ENCODE measurements at regions not wholly inside any gene's neighbourhood (a gene's known extent, or its start where the extent isn't known, plus 50 kb on each side); places are given as distances from the start of the nearest gene placed in this dataset.

DNA sequence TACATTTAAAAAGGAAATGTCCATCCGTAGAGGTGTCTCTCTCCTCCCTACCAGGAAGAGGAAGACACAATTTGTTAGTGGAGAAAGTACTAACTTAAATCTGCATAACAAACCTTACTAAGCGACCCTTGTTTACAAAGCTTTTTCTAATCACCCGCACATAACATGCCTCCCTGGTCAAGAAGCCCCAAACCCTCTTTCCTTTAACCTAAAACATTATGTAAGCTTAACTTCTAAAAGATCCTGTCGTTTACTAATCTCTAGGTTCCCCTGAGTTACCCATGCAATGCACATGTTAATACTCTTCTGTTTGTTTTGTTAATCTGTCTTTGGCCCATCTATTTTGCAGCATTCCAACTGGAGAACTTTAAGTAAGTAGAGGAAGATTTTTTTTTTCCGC is 630.3 kb upstream of the NRXN1 start:
- no peaks in the 10 kb centered on the region for H3K9me2 ChIP-seq (ENCODE audit: insufficient read depth)

DNA sequence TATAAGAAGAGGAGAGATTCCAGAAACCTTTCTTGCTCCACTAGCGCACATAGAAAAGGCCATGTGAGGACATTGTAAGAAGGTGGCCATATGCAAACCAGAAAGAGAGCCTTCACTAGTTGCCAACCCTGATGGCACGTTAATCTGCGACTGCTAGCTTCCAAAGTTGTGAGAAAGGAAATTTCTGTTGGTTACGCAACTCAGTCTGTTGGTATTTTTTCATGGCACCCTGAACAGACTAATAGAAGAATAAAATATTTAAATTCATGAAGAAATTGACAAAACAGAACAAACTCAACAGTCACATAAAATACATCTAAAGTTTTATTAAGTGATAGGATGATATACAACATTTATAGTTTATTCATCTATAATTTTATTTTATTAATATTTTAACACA is 625.9 kb upstream of the NRXN1 start:
- Histone ChIP-seq H3K9ac (no peak overlapping the region), H3K27ac (no peak overlapping the region), H3F3A (ENCODE audit: insufficient read depth) (no peaks in the 10 kb centered on the region), H3K27me3 (replicated peaks; ENCODE audit: insufficient read depth) (no peaks in the 10 kb centered on the region), H3K9me2 (ENCODE audit: insufficient read depth) (no peaks in the 10 kb centered on the region), H3K4me2 (ENCODE audit: unreplicated experiment) (no peak overlapping the region), H3K4me3 (no peak overlapping the region), H4K20me1 (ENCODE audit: insufficient read depth) (no peaks in the 10 kb centered on the region), H2AFZ (no peak overlapping the region), H3K9me3 (ENCODE audit: low read depth) (no peaks in the 10 kb centered on the region), H3K79me2 (ENCODE audit: insufficient read depth) (no peaks in the 10 kb centered on the region), H3K36me3 (ENCODE audit: low read depth) (no peaks in the 10 kb centered on the region), H3K4me1 (ENCODE audit: insufficient read depth) (no peaks in the 10 kb centered on the region)
- in situ Hi-C loops (cut with MboI), result no loop called here
- TF ChIP-seq EZH2 (IDR thresholded peaks at IDR 0.05; ENCODE audit: insufficient read depth, poor library complexity, severe bottlenecking), result no peak
- no peak for TF ChIP-seq EZH2phosphoT487 (IDR thresholded peaks at IDR 0.05; ENCODE audit: insufficient read depth, low read depth)
- 32 to 37% methylated on average over 4 of the region's 4 CpGs for WGBS, 2 experiments (ENCODE audit: low coverage in 1 of 2, low lambda C conversion rate in 2 of 2, missing lambda C conversion rate in 2 of 2)
- DNase-seq, result no peak

More for the DNA sequence above, 630.3 kb upstream of the NRXN1 start:
- in situ Hi-C loops (cut with MboI), result no loop called here
- no peak overlapping the region for H3K9ac ChIP-seq
- no peak overlapping the region for H3K27ac ChIP-seq
- H3K36me3 ChIP-seq (ENCODE audit: low read depth), result no peaks in the 10 kb centered on the region
- no peak overlapping the region for H2AFZ ChIP-seq
- H3K4me1 ChIP-seq (ENCODE audit: insufficient read depth), result no peaks in the 10 kb centered on the region
- no peaks in the 10 kb centered on the region for H3K27me3 ChIP-seq (replicated peaks; ENCODE audit: insufficient read depth)
- H3K4me2 ChIP-seq (ENCODE audit: unreplicated experiment), result no peak overlapping the region
- no peak overlapping the region for H3K4me3 ChIP-seq
- no peaks in the 10 kb centered on the region for H3K79me2 ChIP-seq (ENCODE audit: insufficient read depth)
- TF ChIP-seq EZH2phosphoT487 (IDR thresholded peaks at IDR 0.05; ENCODE audit: insufficient read depth, low read depth) (no peak), EZH2 (IDR thresholded peaks at IDR 0.05; ENCODE audit: insufficient read depth, poor library complexity, severe bottlenecking) (no peak)
- 9 to 16% methylated on average over 5 of the region's 5 CpGs for WGBS, 2 experiments (ENCODE audit: low coverage in 1 of 2, low lambda C conversion rate in 2 of 2, missing lambda C conversion rate in 2 of 2)
- H3F3A ChIP-seq (ENCODE audit: insufficient read depth), result no peaks in the 10 kb centered on the region
- no peaks in the 10 kb centered on the region for H3K9me3 ChIP-seq (ENCODE audit: low read depth)
- H4K20me1 ChIP-seq (ENCODE audit: insufficient read depth), result no peaks in the 10 kb centered on the region
- no peak for DNase-seq

GRCh38 chr2:51650769-51651168 is 618.8 kb upstream of the NRXN1 start:
- H2AFZ ChIP-seq, result no peak overlapping the region
- no peaks in the 10 kb centered on the region for H3K27me3 ChIP-seq (replicated peaks; ENCODE audit: insufficient read depth)
- no peak overlapping the region for H3K9ac ChIP-seq
- no peaks in the 10 kb centered on the region for H4K20me1 ChIP-seq (ENCODE audit: insufficient read depth)
- H3K79me2 ChIP-seq (ENCODE audit: insufficient read depth), result no peaks in the 10 kb centered on the region
- H3K4me2 ChIP-seq (ENCODE audit: unreplicated experiment), result no peak overlapping the region
- H3K4me1 ChIP-seq (ENCODE audit: insufficient read depth), result no peaks in the 10 kb centered on the region
- H3K9me3 ChIP-seq (ENCODE audit: low read depth), result no peaks in the 10 kb centered on the region
- H3F3A ChIP-seq (ENCODE audit: insufficient read depth), result no peaks in the 10 kb centered on the region
- no peaks in the 10 kb centered on the region for H3K9me2 ChIP-seq (ENCODE audit: insufficient read depth)
- in situ Hi-C loops (cut with MboI), result no loop called here
- TF ChIP-seq EZH2phosphoT487 (IDR thresholded peaks at IDR 0.05; ENCODE audit: insufficient read depth, low read depth) (no peak), EZH2 (IDR thresholded peaks at IDR 0.05; ENCODE audit: insufficient read depth, poor library complexity, severe bottlenecking) (no peak)
- no peak for DNase-seq
- H3K4me3 ChIP-seq, result no peak overlapping the region
- no peaks in the 10 kb centered on the region for H3K36me3 ChIP-seq (ENCODE audit: low read depth)
- H3K27ac ChIP-seq, result no peak overlapping the region

DNA sequence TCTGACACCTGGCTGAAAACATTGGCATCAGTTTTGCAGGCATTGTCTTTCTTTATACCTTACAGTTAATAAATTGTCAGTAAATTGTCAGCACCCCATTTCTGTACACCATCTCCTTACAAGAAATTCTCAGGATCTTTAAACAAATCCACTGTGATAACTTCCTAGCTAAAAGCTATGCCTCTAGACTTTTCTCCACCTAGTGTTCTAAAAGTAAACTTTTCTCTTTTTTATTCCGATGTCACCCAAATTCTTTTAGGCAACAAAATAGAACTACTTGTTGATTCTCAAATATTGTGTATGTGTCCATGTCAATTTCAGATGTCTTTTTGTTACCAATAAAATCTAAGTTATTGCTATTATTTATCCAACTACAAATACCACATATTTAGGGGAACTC is 617.4 kb upstream of the NRXN1 start:
- H3K9me2 ChIP-seq (ENCODE audit: insufficient read depth), result no peaks in the 10 kb centered on the region
- TF ChIP-seq EZH2phosphoT487 (IDR thresholded peaks at IDR 0.05; ENCODE audit: insufficient read depth, low read depth), result no peak
- no peak for TF ChIP-seq EZH2 (IDR thresholded peaks at IDR 0.05; ENCODE audit: insufficient read depth, poor library complexity, severe bottlenecking)
- no peaks in the 10 kb centered on the region for H3K79me2 ChIP-seq (ENCODE audit: insufficient read depth)
- no peak overlapping the region for H3K27ac ChIP-seq
- H3K27me3 ChIP-seq (replicated peaks; ENCODE audit: insufficient read depth), result no peaks in the 10 kb centered on the region
- no peak overlapping the region for H3K4me2 ChIP-seq (ENCODE audit: unreplicated experiment)
- no peaks in the 10 kb centered on the region for H3K4me1 ChIP-seq (ENCODE audit: insufficient read depth)
- no peaks in the 10 kb centered on the region for H4K20me1 ChIP-seq (ENCODE audit: insufficient read depth)
- H3K4me3 ChIP-seq, result no peak overlapping the region
- 3 to 4% methylated on average over 1 of the region's 1 CpG for WGBS, 2 experiments (ENCODE audit: low coverage in 1 of 2, low lambda C conversion rate in 2 of 2, missing lambda C conversion rate in 2 of 2)
- no peaks in the 10 kb centered on the region for H3F3A ChIP-seq (ENCODE audit: insufficient read depth)
- no peak for DNase-seq
- H3K36me3 ChIP-seq (ENCODE audit: low read depth), result no peaks in the 10 kb centered on the region
- in situ Hi-C loops (cut with MboI), result no loop called here
- no peak overlapping the region for H3K9ac ChIP-seq
- no peak overlapping the region for H2AFZ ChIP-seq
- H3K9me3 ChIP-seq (ENCODE audit: low read depth), result no peaks in the 10 kb centered on the region

GRCh38 chr2:51638811-51639210 is 606.9 kb upstream of the NRXN1 start:
- TF ChIP-seq EZH2phosphoT487 (IDR thresholded peaks at IDR 0.05; ENCODE audit: insufficient read depth, low read depth) (no peak), EZH2 (IDR thresholded peaks at IDR 0.05; ENCODE audit: insufficient read depth, poor library complexity, severe bottlenecking) (no peak)
- no peaks in the 10 kb centered on the region for H3K27me3 ChIP-seq (replicated peaks; ENCODE audit: insufficient read depth)
- no peak overlapping the region for H3K9ac ChIP-seq
- DNase-seq, result no peak
- no peaks in the 10 kb centered on the region for H4K20me1 ChIP-seq (ENCODE audit: insufficient read depth)
- H3K36me3 ChIP-seq (ENCODE audit: low read depth), result no peaks in the 10 kb centered on the region
- WGBS, 2 experiments (ENCODE audit: low coverage in 1 of 2, low lambda C conversion rate in 2 of 2, missing lambda C conversion rate in 2 of 2), result 7 to 9% methylated on average over 4 of the region's 4 CpGs
- H3K9me2 ChIP-seq (ENCODE audit: insufficient read depth), result no peaks in the 10 kb centered on the region
- no peak overlapping the region for H3K27ac ChIP-seq
- in situ Hi-C loops (cut with MboI), result no loop called here
- H3K4me3 ChIP-seq, result no peak overlapping the region
- H3F3A ChIP-seq (ENCODE audit: insufficient read depth), result no peaks in the 10 kb centered on the region
- H3K9me3 ChIP-seq (ENCODE audit: low read depth), result no peaks in the 10 kb centered on the region
- H3K4me2 ChIP-seq (ENCODE audit: unreplicated experiment), result no peak overlapping the region
- no peaks in the 10 kb centered on the region for H3K79me2 ChIP-seq (ENCODE audit: insufficient read depth)
- H3K4me1 ChIP-seq (ENCODE audit: insufficient read depth), result no peaks in the 10 kb centered on the region
- H2AFZ ChIP-seq, result no peak overlapping the region

Measured in GM23248 (cell line).